Limb (tissue), 2 donors: ENCODE measurements at regions not wholly inside any gene's neighbourhood (a gene's known extent, or its start where the extent isn't known, plus 50 kb on each side); places are given as distances from the start of the nearest gene placed in this dataset.

Experiments
- DNase-seq, 2 donors: peaks; one replicate each; pipeline ENCODE4 v3.0.0-alpha.2; 2016; ENCODE audit errors: extremely low spot score in 2 of 2

DNA sequence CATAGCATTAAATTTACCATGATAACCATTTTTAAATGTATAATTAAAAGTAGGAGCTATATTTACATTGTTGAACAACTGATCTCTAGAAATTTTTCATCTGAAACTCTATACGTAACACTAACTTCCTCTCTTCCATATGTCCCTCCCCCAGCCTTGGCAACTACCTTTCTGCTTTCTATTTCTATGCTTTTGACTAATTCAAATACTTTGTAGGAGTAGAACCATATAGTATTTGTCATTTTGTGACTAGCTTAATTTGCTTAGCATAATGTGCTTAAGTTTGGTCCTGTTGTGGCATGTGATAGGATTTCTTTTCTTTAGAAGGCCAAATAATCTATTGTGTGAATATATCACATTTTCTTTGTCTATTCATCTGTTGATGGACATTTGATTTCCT is 225.3 kb upstream of the POT1 start:
- DNase-seq: no peak

DNA sequence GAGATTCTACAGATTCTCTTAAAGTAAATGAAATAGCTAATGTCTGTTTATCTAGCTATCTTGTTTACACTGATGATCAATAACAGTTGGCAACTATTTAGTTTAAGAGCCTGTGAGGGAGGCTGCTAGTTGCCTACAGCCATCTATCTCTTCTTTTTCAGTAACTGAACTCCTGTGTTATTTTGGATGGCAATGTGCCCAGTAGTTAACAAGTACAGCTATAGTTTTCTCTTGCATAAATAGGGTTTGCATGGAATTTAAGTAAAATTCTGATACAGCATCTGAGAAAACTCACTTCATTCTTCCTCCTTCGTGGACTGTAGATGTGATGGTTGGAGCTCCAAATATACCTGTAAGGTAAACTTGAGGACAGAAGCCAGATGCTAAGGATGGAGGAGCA is 219.5 kb upstream of the POT1 start:
- DNase-seq: no peak

DNA sequence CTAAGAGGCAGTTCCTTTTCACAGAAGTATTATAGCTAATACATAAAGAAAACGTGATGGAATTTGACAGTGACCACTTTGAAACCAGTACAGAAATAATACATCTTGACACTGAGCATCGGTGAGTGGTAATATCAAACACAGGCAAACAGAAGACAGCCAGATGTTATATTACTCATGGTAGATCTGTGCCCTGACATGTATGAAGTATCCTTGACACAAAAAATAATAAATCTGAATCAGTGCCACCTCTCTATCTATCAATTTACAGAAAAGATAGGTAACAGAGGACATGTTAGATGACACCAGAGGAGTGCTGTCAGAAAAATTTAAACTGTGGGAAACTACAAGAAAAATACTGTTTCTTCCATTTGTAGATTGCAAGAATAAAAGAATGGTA is 217.4 kb upstream of the POT1 start:
- no peak for DNase-seq

DNA sequence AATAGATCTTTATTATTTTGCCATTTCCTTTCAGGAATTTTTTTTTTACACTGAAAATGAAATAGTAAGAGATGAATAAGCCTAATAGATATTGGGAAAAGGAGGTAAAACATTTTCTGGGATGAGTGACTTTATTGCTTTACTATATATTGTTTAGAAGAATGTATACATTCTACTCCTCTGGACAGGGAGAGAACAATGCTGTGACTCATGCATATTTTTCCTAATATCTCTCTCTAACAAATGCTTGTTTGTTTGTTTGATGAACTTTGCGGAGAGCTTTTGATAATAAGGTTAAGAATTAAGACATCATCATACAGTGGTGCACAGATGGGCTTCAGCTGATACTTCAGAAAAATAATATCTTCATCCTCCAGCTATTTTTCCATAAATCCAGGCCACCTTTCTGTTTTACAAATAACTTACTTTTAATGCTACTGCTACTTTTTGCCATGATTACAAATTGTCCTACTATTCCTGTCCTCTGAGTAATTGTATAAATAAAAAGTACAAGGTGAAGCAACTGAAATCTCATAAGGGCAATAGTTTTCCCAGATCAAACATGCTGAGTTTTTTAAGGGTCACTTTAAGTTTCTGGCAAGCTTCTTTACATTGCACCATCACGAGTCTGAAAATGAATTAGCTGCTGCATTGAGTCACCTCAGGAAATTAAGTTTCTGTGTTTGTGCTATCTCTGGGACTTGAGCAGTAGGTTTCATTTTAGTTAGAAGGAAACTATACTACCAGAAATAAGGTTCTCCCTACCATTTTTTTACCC is 207.3 kb upstream of the POT1 start:
- DNase-seq: no peak

DNA sequence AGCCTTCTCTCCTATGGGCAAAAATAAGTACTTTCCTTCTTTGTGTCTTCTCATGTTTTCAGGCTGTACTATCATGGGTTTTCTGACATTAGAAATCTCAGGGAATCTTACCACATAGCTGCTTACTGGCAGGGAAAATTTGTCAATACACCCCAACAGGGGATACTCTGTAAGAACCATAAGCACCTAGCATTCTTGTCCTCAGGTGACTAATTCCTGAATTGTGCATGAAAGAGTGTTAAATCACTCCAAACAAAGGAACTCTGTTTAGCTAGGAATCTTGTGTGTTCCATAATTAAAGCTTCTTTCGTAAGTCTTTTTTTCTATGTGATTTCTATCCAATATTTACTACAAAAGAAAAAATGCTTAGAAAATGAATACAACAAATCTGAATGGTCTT is 206.7 kb upstream of the POT1 start:
- DNase-seq: no peak

DNA sequence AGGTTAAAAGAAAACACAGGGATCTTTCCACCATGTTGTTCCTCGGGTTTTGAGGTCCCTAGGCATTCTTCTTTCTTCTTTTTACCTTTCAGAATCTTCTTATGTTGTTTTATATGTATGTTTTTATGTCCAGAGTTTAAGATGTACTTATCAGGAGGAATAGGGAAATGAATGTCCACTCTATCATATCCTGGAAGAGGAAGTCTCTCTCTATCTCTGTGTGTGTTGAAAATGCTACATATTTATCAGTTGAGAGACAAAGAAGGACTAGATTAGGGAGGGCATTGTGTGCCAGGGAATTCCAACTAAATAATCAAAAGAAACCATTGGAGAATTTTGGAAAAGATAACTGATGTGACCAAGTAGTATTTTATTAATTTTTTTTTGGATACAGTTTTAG is 200.5 kb upstream of the POT1 start:
- no peak for DNase-seq

DNA sequence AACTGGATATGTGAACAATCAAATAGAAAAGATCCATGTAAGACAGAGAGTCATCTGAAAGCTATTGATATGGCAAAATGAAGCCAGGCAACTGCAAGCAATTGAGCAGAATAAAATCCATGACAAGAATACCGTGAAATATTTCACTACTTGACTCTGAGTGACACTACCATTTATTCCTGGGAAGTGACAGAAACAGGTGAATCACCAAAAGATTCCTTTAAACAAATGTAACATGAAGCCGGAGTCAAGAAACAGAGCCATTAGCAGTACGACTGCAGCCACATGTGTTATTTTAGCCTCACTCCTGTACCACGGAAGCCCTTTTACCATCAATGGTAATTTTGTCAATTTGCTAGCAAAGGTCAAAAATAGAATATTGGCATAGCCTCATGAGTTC is 197.7 kb upstream of the POT1 start:
- no peak for DNase-seq

DNA sequence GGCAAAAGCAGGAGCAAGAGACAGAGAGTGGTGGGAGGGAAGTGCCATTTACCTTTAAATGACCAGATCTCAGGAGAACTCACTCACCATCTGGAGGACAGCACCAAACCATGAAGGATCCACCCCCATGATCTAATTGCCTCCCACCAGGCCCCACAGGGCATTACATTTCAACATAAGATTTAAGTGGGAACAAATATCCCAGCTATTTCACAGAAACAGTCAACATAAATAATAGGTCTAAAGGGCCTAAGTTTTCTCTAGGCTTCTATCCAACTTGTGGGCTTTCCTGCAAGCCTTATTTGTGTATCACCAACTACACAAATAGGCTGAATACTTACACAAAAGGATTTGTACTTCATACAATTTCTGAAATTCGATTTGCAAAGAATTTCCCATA is 196.8 kb upstream of the POT1 start:
- no peak for DNase-seq

DNA sequence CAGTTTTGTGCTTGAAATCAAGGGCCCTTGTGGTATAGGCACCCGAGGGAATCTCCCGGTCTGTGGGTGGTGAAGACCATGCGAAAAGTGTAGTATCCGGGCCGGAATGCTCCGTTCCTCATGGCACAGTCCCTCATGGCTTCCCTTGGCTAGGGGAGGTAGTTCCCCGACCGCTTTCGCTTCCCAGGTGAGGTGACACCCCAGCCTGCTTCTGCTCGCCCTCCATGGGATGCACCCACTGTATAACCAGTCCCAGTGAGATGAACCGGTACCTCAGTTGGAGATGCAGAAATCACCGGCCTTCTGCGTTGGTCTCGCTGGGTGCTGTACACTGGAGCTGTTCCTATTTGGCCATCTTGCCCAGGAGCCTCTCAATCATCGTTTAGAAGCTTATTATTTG is 195.7 kb upstream of the POT1 start:
- no peak for DNase-seq

DNA sequence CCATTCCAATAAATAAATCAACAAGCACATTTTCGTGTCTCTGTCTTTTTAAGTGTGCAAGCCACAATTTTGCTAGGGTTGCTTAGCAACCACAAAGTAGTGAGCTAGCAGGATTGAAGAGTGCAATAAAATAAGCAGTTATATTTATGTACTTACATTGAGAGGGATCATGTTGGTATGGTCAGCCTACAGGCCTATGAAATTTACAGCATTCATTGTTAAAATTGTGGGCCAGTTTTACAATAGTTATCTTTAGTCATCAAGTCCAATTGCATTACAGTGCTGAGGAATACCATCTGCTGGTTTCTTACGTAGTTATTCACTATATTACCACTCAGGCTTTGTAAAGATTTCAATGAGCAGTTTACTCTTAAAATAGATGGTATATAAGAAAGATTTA is 192.5 kb upstream of the POT1 start:
- DNase-seq: no peak

DNA sequence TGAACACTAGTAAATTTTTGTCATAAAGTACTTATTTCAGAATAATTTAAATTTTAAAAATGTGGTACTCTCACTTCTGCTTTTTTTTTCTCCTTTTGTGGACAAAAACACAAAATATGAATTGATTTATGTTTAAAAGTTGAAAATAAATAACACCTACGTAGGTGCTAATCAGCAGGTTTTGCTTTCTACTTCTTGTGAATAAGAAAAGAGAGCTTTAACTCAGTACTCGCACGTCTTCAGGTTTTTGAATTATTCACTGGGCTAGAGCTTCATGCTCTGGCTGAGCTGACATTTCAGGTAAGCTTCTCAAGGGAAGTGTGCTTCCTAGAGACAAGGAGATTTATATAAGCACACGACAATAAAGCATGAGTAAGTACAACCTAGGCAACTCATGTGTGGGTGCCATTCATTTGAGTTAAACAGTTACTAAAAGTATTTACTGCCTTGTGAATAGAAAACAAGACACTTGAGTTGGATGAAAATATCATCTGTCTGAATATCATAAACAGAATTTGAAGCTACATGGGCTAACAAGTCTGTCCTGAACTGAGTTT is 190.0 kb upstream of the POT1 start:
- no peak for DNase-seq

DNA sequence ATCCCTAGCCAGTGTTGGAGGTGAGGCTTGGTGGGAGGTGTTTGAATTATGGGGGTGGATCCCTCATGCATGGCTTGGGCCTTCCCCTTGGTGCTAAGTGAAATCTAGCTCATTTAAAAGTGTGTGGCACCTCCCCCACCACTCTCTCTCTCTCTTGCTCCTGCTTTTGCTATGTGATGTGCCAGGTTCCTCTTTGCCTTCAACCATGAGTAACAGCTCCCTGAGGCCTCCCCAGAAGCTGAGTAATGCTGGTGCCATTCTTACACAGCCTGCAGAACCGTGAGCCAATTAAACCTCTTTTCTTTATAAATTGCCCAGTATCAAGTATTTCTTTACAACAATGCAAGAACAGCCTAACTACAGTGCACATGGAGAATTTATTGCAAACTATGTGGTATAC is 188.8 kb upstream of the POT1 start:
- no peak for DNase-seq

DNA sequence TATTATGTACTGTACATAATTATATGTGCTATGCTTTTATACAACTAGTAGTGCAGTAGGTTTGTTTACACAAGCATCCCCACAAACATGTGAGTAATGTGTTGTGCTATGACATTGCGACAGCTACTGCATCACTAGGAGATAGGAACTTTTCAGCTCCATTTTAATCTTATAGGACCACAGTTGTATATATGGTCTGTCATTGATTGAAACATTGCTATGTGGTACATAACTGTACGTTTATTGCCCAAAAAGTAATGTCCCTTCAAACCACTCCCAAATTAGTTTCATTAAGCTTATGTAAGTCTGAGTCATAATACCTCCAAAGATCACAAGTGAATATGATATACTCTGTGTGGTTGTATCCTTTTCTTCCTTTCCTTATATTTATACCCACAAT is 183.2 kb upstream of the POT1 start:
- DNase-seq: no peak

DNA sequence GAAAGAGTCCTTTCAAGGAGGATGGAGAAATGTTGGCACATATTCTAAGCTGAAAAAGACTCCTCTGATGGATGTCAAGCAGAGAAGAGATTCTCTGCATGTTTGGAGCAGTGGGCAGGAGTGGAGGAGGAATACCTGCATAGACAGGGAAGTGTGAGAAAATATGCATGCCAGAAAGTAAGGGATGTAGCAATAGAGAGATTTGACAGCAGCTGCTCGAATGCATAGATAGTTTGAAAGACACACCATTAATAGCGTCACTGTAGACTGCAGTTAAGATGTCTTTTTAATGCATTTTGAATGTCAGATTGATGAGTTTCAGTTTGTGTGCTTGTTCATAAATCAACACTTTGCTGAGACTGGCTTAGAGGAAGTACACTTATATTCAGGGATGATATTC is 169.9 kb upstream of the POT1 start:
- DNase-seq: no peak

DNA sequence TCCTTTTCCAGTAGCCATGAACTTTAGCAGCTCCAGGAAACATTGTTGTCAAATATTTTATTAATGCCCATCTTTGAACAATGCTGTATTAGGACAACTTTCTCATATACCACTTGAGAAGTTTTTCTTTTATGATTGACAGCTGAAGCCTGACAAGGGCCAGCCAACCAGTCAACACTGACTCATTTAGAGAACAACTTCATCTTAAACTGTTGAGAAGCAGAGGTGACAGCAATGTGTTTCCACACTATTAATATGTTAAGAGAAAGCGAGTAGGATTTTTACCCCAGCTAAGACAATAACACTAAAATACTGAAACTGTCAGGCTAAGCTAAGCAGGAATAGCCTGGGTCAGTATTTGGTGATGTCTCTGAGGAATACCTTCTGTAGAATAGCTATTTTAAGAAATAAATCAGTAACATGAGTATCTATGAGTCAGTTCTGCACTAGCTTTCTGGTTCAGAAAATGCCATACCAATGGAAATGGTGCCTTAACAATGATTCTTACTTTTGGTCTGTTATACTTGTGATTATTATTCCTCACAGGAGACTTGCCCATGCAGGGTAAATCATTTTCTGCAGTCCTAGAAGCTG is 168.8 kb upstream of the POT1 start:
- no peak for DNase-seq

DNA sequence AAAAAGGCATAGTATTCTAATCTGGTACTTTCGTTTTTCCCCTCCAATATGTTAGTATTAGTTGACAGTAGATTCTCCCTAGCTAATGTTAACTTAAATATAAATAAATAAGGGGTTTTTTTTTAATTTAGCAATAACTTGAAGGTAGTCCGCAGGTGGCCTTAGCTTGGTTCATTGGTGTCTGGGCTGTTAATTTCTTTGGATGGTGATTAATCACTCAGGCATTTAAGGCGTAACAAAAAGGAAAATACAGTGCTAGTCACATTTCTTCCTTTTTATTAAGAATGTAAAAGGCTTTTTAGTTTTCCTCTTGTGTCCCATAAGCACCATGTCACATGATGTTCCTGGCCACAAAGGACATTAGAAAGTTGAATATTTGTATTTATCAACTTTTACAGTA is 161.0 kb upstream of the POT1 start:
- no peak for DNase-seq

DNA sequence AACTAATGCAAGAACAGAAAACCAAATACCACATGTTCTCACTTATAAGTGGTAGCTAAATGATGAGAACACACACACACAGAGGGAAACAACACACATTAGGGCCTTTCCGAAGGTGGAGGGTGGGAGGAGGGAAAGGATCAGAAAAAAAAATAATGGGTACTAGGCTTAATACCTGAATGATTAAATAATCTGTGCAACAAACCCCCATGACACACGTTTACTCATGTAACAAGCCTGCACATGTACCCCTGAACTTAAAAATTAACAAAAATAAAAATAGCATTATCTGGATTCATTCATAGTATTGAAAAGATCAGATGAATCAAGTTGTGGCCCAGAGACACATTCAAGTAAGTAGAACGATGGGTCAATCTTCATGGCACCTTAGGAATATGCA is 159.5 kb upstream of the POT1 start:
- DNase-seq: no peak

DNA sequence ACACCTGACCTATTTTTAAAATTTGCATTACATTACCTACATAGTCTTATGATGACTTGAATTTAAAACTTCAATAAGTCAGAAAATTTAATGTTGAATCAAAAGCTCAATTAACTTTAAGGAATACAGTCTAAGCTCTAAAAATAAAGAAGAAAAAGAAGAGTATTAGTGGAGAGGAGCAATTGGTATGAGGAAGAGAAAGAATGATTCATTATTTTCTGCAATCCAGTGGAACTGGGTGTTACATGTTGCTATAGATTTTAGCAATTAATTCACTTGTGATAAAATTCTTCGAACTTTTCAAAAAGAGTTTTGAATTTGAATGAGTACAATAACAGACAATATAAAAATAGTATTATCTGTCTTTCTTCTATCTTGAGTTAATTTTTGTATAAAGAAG is 158.9 kb upstream of the POT1 start:
- DNase-seq: no peak

DNA sequence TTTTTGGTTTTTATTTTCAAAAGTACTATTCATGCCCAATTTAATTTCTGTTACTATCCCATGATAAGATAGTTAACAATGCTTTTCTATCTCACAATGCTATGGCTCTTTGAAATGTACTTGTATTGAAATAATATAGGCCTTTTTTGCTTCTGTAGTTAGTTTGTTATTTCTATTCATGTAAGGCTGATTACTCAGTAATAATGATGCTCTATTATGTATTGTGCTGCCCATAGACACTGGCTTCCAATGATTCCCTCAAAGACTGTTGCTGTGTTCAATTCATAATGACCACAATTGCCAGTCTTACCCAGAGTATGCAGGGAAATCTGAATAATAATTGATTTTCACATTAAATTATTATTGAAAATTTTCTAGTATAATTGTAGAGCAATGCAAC is 155.5 kb upstream of the POT1 start:
- DNase-seq: no peak

DNA sequence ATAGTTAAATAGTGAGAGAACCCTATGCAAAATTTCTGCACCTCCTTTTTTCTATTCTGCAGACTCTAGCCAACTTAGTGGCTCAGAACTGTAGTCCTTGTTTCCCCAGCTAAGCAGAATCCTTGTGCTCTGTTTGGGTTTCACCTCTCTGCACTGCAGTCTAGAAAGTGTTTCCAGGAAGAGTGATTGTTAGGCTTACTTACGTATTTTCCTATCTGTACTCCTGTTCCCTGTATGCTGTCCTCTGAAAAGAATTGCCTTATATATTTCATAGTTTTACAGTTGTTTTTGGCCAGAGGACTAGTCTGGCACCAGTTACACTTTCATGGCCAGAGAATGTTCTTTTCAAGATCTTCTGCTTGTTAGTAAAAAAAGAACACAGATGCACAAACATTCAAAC is 154.6 kb upstream of the POT1 start:
- DNase-seq: peak in 1 of 2 donors; percentile 6

DNA sequence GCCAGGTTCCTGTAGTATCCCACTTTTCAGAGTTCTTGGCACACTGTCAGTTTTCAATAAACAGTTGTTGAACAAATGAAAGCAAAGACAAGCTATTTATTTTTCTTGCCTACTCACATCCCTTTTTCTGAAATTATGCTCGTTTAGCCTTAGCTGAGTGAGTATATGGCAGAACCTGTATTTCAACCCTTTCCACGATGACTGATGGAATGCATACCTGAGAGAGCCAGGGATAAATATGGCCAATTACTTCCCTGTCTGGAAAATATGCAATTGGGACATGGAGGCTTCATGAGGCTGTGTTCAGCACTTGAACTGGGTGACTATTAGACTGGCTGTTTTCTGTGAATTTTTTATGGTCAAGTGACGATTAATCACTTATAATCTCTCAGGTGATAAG is 144.5 kb upstream of the POT1 start:
- no peak for DNase-seq

DNA sequence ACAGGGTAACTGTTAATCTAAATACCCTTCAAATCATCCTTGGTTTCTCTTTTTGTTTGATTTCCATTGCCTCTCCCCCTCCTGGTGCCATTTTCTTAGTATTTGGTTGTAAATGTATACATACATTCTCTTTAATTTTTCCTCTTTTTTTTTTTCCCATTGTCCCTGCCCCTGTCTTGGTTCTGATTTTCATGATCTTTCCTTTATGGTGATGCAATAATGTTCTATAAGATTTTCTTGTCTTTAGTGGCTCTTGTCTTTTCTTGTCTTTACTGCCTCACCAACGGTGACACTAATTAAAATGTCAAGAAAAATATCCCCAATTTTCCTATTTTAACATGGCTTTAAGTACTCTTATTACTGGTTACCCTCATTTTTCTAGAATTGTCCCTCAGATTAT is 135.9 kb upstream of the POT1 start:
- DNase-seq: no peak

DNA sequence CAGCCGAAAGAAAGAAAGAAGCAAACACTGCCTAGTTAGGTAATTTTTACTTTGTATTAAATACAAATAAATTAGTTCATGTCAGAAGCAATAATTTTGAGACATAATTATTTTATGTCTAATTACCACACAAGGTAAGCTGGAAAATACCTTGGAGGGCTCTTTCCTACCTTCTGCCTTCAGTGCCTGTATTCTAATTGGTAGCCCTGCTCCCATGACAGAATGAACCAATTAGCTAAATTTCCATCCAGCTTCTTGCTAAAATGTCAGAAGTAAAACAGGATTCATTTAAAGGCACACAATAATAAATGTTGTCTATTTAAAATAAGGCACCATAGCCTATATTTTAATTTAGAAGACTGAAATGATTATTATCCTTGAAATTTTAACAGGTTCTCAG is 135.4 kb upstream of the POT1 start:
- DNase-seq: no peak
